ENCODE measurements at regions not wholly inside any gene's neighbourhood (a gene's known extent, or its start where the extent isn't known, plus 50 kb on each side); places are given as distances from the start of the nearest gene placed in this dataset.

- H3K4me3 ChIP-seq: no peak overlapping the region
- no peak for TF ChIP-seq NANOG (IDR thresholded peaks at IDR 0.05; ENCODE audit: borderline replicate concordance)
- TF ChIP-seq CTCF (conservative IDR thresholded peaks at IDR 0.05; ENCODE audit: low read depth in 2 of 2): no peak
- no peak for TF ChIP-seq ZNF331 (CRISPR knock-in tag; IDR thresholded peaks at IDR 0.05; ENCODE audit: low read depth)
- no peak for TF ChIP-seq ZNF114 (CRISPR knock-in tag; IDR thresholded peaks at IDR 0.05)
- TF ChIP-seq JUNB (IDR thresholded peaks at IDR 0.05; ENCODE audit: unreplicated experiment): no peak
- TF ChIP-seq CREB1 (CRISPR knock-in tag; IDR thresholded peaks at IDR 0.05; ENCODE audit: low read depth): no peak
- TF ChIP-seq STAT1 (IDR thresholded peaks at IDR 0.05; ENCODE audit: unreplicated experiment): no peak
- TF ChIP-seq ETS1 (IDR thresholded peaks at IDR 0.05): no peak
- no peak for TF ChIP-seq EZH2phosphoT487 (IDR thresholded peaks at IDR 0.05; ENCODE audit: unreplicated experiment)
- TF ChIP-seq REST (IDR thresholded peaks at IDR 0.05; ENCODE audit: unreplicated experiment): no peak
- TF ChIP-seq POLR2AphosphoS5 (IDR thresholded peaks at IDR 0.05; ENCODE audit: low read depth): no peak
- no peak for TF ChIP-seq EZH2 (IDR thresholded peaks at IDR 0.05; ENCODE audit: low read depth, unreplicated experiment)
- no peak for TF ChIP-seq ZNF462 (CRISPR knock-in tag; IDR thresholded peaks at IDR 0.05)
- no peaks in the 10 kb centered on the region for H4K20me1 ChIP-seq (replicated peaks; ENCODE audit: insufficient read depth)
- Mint-ChIP-seq H3K4me1 (no peaks in the 10 kb centered on the region; the same call in 2 of the 3 replicates), H3K4me3 (no peak overlapping the region), H3K36me3 (ENCODE audit: low read depth) (no peaks in the 10 kb centered on the region; the same call in 2 of the 3 replicates), H3K27me3 (ENCODE audit: insufficient read depth, low read depth, poor library complexity) (peaks cover 3% of the 10 kb centered on the region), H3K9me3 (peaks cover 5% of the 10 kb centered on the region; the same call in 1 of the 3 replicates), H3K27ac (no peak overlapping the region)
- H3K4me1 ChIP-seq (ENCODE audit: insufficient read depth): no peaks in the 10 kb centered on the region
- no peaks in the 10 kb centered on the region for H3K36me3 ChIP-seq (ENCODE audit: insufficient read depth)
- H3K27ac ChIP-seq (ENCODE audit: low read depth): no peak overlapping the region
- H3K27me3 ChIP-seq (ENCODE audit: insufficient read depth): no peaks in the 10 kb centered on the region
- H3K9me2 ChIP-seq (ENCODE audit: insufficient read depth): no peaks in the 10 kb centered on the region
- no peaks in the 10 kb centered on the region for H3K79me2 ChIP-seq (replicated peaks; ENCODE audit: insufficient read depth)
- H3F3A ChIP-seq (replicated peaks; ENCODE audit: low read depth): no peaks in the 10 kb centered on the region
- no peak for DNase-seq (ENCODE audit: low spot score)
- H2AFZ ChIP-seq: no peak overlapping the region
- ATAC-seq: no peak
- no peak overlapping the region for H3K4me2 ChIP-seq
These were observed 91.4 kb downstream of the MOBP start for GRCh38 chr3:39558775-39559306.

All from GM23338 (cell line).